PC-3 (cell line): ENCODE measurements at regions not wholly inside any gene's neighbourhood (a gene's known extent, or its start where the extent isn't known, plus 50 kb on each side); places are given as distances from the start of the nearest gene placed in this dataset.
A peak's percentile ranks its signal among the peaks of the same experiment; 100 is the strongest.

Source experiments
- CTCF ChIP-seq: fragments of 300-600 bp; sonication (generic); conservative IDR thresholded peaks from 2 replicates; pipeline ENCODE4 v1.5.1; 2017; ENCODE audit warnings: antibody characterized with exemption, low read depth, mild to moderate bottlenecking, low read length
- EZH2 ChIP-seq: fragments of 300-600 bp; sonication (generic); IDR thresholded peaks from one replicate; pipeline ENCODE4 v1.6.1; 2017; ENCODE audit warnings: antibody characterized with exemption, mild to moderate bottlenecking, low read length; ENCODE audit not compliant: unreplicated experiment
- EZH2phosphoT487 ChIP-seq: fragments of 300-600 bp; sonication (generic); IDR thresholded peaks from 2 replicates; pipeline ENCODE4 v1.6.1; 2018; ENCODE audit warnings: mild to moderate bottlenecking, antibody characterized with exemption, low read length, borderline replicate concordance

GRCh38 chr2:226247289-226248275, 552.0 kb downstream of the IRS1 start:
- TF ChIP-seq CTCF, result peak; percentile 29; the same call in 1 of the 2 replicates
- no peak for TF ChIP-seq EZH2phosphoT487
- no peak for TF ChIP-seq EZH2
